GM12878 (cell line): ENCODE measurements at regions not wholly inside any gene's neighbourhood (a gene's known extent, or its start where the extent isn't known, plus 50 kb on each side); places are given as distances from the start of the nearest gene placed in this dataset.

ENCODE experiments used
- JUND ChIP-seq: IDR thresholded peaks from 2 replicates; pipeline ENCODE4 v1.6.1; 2012; ENCODE audit warnings: low read depth, mild to moderate bottlenecking, low read length, improper control_type of control experiment, moderate library complexity
- MYC ChIP-seq: IDR thresholded peaks from 2 replicates; pipeline ENCODE4 v1.6.1; 2011; ENCODE audit warnings: mild to moderate bottlenecking, low read length, moderate library complexity, inconsistent platforms; ENCODE audit not compliant: insufficient read depth, insufficient replicate concordance, insufficient read length, severe bottlenecking
- POLR2A ChIP-seq: IDR thresholded peaks from 2 replicates; pipeline ENCODE4 v1.6.1; 2011; ENCODE audit warnings: low read depth, mild to moderate bottlenecking, low read length
- POLR2AphosphoS5 ChIP-seq: IDR thresholded peaks from 2 replicates; pipeline ENCODE4 v1.6.1; 2011; ENCODE audit warnings: mild to moderate bottlenecking, low read length, inconsistent platforms
- RELA ChIP-seq: fragments of 450-650 bp; IDR thresholded peaks from 2 replicates; pipeline ENCODE4 v1.8.0; 2014; ENCODE audit warnings: borderline replicate concordance; ENCODE audit not compliant: partially characterized antibody
- RFX5 ChIP-seq: IDR thresholded peaks from 2 replicates; pipeline ENCODE4 v1.6.1; 2011; ENCODE audit warnings: low read depth, low read length, improper control_type of control experiment
- USF2 ChIP-seq: IDR thresholded peaks from 2 replicates; pipeline ENCODE4 v1.6.1; 2011; ENCODE audit warnings: low read depth, low read length, improper control_type of control experiment, borderline replicate concordance

GRCh38 chr14:101111620-101112290 is 208.2 kb upstream of the RTL1 start:
- TF ChIP-seq MYC, result no peak
- no peak for TF ChIP-seq USF2
- no peak for TF ChIP-seq RELA
- TF ChIP-seq POLR2AphosphoS5, result no peak
- TF ChIP-seq POLR2A, result no peak
- no peak for TF ChIP-seq JUND
- TF ChIP-seq RFX5, result no peak
